C4-2B (cell line): ENCODE measurements at regions not wholly inside any gene's neighbourhood (a gene's known extent, or its start where the extent isn't known, plus 50 kb on each side); places are given as distances from the start of the nearest gene placed in this dataset.
"Not testable (repeated sequence)": the region's sequence is repeated elsewhere in the genome, so short reads cannot be mapped to it uniquely, and the experiment has no call there.

Experiments used
- H3K27ac ChIP-seq: fragments of 450-650 bp; 2 replicates; pipeline ENCODE4 v1.5.1; 2017
- CTCF ChIP-seq: fragments of 450-650 bp; conservative IDR thresholded peaks from 2 replicates; pipeline ENCODE4 v1.5.1; 2017; ENCODE audit warnings: mild to moderate bottlenecking
- ZFX ChIP-seq: fragments of 450-650 bp; IDR thresholded peaks from 2 replicates; pipeline ENCODE4 v1.6.1; 2017

- TF ChIP-seq ZFX (no peak), CTCF (no peak)
- H3K27ac ChIP-seq = no peak overlapping the region
Measured at GRCh38 chr14:25828562-25828961, 769.3 kb downstream of the NOVA1 start.

- TF ChIP-seq ZFX (no peak), CTCF (no peak)
- H3K27ac ChIP-seq = no peak overlapping the region
Measured at GRCh38 chr14:25826105-25826504, 771.7 kb downstream of the NOVA1 start.

- no peak overlapping the region for H3K27ac ChIP-seq
- TF ChIP-seq ZFX (no peak), CTCF (no peak)
Measured at GRCh38 chr14:25820368-25820767, 770.4 kb upstream of the STXBP6 start.

- not testable (repeated sequence) for H3K27ac ChIP-seq
Measured at GRCh38 chr14:25814622-25815021, 764.7 kb upstream of the STXBP6 start.

GRCh38 chr14:25803386-25804018, 753.6 kb upstream of the STXBP6 start:
- TF ChIP-seq CTCF = no peak
- no peak for TF ChIP-seq ZFX
- H3K27ac ChIP-seq = no peak overlapping the region

- no peak overlapping the region for H3K27ac ChIP-seq
- no peak for TF ChIP-seq ZFX
- no peak for TF ChIP-seq CTCF
Measured at GRCh38 chr14:25800841-25801240, 750.9 kb upstream of the STXBP6 start.

GRCh38 chr14:25788252-25788651, 738.3 kb upstream of the STXBP6 start:
- H3K27ac ChIP-seq = no peak overlapping the region
- TF ChIP-seq CTCF (no peak), ZFX (no peak)

- TF ChIP-seq ZFX = no peak
- TF ChIP-seq CTCF = no peak
- H3K27ac ChIP-seq = no peak overlapping the region
Measured at GRCh38 chr14:25765909-25766308, 716.0 kb upstream of the STXBP6 start.
